HG03439 (cell line): ENCODE measurements at regions not wholly inside any gene's neighbourhood (a gene's known extent, or its start where the extent isn't known, plus 50 kb on each side); places are given as distances from the start of the nearest gene placed in this dataset.

Source experiments
- ATAC-seq: cut with Tn5 transposase; IDR thresholded peaks from one replicate; pipeline ENCODE4 v1.9.1; 2021; ENCODE audit warnings: mild to moderate bottlenecking, moderate library complexity; ENCODE audit not compliant: unreplicated experiment

- no peak for ATAC-seq
Measured at GRCh38 chr2:217290467-217290866, 430.6 kb upstream of the TNP1 start.

- ATAC-seq: no peak
Measured at GRCh38 chr2:217289907-217290280, 430.0 kb upstream of the TNP1 start.

- no peak for ATAC-seq
Measured at GRCh38 chr2:217289177-217289906, 429.5 kb upstream of the TNP1 start.

DNA sequence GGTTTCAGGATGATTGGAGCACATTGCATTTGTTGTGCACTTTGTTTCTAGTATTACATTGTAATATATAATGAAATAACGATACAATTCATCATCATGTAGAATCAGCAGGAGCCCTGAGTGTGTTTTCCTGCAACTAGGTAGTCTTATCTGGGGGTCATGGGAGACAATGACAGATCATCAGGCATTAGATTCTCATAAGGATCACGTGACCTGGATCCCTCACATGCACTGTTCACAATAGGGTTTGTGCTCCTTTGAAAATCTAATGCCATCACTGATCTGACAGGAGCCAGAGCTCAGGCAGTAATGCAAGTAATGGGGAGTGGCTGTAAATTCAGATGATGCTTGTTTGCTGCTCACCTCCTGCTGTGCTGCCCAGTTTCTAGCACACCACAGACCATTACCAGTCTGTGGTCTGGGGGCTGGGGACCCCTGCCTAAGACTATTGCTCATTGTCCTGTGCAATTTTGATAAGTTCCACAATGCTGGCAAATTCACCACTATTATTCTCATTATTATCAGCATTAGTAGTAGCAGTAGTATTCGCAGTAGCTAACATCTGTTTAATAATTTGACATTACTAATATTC lies 428.7 kb upstream of the TNP1 start:
- no peak for ATAC-seq

GRCh38 chr2:217286833-217287232 lies 427.0 kb upstream of the TNP1 start:
- no peak for ATAC-seq

DNA sequence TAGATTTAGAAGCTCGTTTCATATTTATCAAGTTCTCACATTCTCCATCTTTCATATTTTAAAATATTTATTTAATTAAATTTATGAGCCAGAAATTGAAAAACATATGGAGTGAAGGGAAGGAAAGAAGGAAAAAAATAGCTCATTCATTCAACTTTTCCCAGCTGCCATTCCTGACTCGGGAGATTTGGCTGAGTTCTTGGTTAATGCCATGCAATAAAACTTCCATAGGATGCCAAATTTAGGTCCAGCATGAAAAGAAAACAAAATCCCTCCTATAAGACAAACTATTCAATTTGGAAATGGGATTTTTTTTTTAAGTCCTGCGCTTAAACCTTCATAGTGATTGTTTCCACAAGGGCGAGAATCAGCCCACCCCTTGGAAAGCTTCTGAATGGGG lies 426.1 kb upstream of the TNP1 start:
- no peak for ATAC-seq

DNA sequence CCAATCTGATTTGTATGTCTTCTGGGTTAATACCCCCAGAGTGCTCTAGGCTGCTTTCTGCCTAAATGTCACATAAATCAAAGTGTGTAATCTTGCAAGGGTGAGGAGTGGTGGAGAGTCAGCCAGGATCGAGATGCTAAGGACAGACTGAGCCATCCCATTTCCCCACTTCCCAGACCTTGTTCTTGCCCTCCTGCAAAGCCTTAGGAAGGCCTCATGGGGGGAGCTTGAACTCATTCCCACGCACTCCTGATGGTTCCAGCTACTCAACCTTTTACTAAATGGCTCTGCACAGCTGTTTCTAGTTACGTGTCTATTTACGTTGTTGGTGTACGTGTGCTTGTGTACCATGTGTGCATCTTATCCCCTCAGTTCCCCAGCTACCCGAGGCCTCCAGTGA lies 423.6 kb upstream of the TNP1 start:
- no peak for ATAC-seq

DNA sequence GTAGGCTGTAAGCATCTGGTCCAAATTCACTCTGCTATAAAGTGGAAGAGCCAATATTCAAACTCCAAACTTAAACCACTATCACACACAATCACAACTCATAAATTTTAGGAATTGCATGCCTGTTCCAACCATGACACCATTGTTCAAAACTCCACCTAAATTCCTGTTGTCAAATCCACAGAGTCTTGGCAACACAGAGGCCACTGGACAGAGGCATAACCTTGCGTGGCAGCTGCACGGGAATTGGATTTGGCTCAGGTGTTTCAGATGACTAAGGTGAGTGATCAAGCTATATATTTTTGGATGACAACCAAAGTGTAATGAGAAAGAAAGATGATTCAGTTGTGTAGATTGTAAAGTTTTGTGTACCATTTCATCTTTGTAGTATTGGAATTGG lies 422.7 kb upstream of the TNP1 start:
- no peak for ATAC-seq

DNA sequence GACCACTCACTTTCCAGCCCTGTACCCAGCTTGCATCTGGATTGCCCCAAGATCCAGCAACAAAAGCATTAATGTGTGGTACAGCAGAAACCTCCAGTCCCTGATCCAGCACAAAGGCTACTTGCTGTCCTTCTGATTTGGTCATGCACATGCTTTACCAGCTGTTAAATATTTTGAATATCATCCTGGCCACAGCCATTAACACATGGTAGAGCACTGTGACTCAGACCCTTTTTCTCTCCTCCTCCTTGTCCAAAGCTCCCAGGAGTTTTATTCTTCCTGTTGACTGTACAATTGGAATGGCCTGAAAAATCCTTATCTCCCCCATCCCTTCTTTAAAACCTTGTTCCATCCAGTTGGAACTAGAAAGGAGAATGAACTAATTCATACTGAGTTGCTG lies 419.7 kb upstream of the TNP1 start:
- ATAC-seq: no peak

- ATAC-seq: no peak
Measured at GRCh38 chr2:217279140-217279539, 419.3 kb upstream of the TNP1 start.

DNA sequence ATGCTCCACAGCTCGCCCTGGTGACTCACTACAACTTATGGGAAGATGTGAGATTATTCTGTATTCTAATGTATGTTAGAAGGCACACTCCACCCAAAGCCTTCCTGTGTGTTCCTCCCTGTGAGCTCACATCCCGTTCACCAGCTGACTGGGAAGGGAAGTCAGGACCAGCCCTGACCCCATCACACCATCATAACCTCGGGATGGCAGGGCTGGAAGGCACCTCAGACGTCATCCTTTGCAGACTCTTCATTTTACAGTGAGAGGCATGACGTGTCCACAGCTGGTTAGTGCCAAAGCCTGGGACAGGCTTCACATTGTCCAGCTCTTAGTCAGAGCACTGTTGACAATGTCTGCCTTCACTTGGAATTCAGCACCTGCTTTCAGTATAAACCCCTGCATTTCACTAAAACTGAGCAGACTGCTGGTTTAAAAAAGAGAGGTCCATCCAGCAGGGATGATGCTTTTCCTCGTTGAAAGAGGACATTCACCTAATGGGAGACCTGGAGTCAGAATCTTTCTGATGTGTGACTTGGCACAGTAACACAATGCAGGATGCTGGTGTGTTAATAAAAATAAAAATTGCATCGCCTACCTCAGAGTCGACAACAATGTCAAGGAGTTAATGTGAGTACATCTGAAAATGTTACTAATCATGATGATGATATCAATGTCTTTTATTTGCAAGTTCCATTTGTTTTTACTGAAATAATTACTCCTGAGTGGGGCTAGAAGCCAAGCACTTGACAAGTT lies 418.0 kb upstream of the TNP1 start:
- no peak for ATAC-seq

- no peak for ATAC-seq
Measured at GRCh38 chr2:217276433-217276832, 416.6 kb upstream of the TNP1 start.

DNA sequence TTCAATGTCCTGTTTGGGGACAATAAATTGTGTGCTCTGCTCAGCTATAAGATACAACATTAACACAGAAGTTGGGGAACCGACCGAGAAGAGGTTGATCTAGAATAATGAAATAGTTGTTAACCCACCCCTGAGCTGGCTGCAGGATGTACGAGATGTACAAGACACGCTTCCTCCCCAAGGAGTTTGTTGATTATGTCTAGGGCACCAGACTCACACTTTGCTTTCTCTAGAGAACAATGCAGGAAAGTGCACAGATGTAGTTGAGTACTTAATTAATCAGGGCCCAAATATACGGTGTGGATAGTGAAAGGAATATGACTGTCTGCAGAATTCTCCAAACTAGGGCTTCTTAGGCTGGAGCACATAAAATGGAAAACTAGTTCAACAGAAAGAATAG lies 415.2 kb upstream of the TNP1 start:
- ATAC-seq: no peak

DNA sequence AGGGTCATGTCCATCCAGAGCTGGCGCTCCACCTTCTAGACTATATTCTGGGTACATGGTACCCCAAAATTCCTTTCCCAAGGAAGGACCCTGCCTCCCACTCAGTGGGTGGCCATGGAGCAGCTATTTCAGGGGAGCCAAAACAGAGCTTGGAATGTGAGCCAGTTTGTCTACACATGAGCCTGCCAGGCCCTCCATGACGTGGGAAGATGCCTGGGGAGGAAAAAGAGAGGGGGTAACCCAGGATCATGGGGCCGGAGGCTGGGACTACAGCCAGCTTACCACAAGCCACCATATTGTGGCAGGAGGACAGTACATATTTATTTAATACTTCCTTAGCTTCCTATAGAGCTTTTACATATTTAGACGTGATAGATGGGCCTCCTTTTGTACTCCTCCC lies 414.7 kb upstream of the TNP1 start:
- no peak for ATAC-seq

DNA sequence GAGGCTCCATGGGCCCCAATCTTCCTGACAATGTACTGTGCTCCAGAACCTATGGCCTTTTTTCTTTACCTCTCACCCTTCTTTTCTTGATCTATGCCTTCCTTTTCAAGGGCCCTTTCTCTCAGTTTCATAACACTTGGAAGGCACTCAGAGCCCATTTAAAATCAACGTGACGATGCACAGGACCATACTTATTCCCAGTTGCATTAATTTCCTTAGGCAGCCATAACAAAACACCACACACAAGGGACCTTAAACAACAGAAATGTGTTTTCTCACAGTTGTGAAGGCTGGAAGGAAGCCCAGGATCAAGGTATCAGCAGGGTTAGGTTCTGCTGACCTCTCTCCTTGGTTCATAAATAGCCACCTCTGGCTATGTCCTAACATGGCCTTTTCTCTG lies 414.0 kb upstream of the TNP1 start:
- ATAC-seq: no peak

DNA sequence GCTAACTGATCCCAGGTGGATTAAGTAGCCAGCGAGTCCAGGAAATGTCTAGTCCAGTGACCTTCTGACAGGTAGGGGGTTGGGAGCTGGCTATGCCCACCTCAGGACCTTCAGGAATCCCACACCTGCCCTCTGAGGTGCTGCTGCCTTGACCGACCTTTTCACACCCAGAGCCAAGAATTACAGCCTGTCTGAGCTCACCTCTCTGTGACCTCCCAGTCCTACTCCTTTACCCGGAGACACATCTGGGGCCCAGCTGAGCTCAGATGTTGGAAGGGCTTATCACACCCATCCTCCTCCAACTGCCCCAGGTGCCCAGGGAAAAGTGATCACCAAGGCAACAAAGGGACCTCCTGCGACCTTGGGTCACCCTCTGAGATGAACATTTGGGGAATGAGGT lies 413.3 kb upstream of the TNP1 start:
- ATAC-seq: no peak

GRCh38 chr2:217271813-217272212 lies 411.9 kb upstream of the TNP1 start:
- no peak for ATAC-seq

- ATAC-seq: no peak
Measured at GRCh38 chr2:217270485-217271121, 410.7 kb upstream of the TNP1 start.

DNA sequence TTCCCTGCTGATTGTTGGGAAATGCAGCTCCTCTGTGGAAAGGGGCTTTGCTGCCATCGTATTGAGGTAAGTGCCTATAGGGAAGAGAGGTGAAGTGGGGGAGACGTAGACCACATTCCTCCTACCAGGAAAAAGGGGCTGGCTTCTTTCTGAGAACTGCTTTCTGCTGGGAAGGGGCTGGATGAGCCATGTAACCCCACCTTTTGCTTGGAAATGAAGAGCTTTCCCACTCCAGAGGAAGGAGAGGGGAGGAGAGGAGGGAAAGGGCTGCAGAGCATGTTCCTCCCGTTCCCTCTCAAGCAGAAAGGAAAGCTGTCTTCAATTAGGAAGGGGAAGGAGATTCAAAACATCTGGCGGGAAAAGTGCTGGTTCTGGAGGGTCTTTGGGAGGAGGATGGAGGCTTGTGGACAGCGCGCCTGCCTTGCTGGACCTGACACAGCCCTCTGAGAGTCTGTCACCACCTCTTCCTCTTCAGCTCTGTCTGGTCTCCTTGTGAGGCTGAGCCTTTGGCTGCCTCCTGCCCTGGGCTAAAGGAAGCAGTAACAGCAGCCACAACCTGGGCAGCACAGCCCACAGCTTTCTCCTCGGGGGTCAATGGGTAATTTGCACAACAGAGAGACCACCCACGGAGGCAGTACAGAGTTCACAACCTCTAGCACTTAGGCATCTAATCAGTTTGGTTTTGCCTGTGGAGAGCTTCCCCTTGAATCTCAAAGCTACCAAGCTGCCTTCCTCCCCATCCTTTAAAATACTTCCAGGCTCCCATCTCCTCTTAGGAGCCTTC lies 410.0 kb upstream of the TNP1 start:
- ATAC-seq: no peak

DNA sequence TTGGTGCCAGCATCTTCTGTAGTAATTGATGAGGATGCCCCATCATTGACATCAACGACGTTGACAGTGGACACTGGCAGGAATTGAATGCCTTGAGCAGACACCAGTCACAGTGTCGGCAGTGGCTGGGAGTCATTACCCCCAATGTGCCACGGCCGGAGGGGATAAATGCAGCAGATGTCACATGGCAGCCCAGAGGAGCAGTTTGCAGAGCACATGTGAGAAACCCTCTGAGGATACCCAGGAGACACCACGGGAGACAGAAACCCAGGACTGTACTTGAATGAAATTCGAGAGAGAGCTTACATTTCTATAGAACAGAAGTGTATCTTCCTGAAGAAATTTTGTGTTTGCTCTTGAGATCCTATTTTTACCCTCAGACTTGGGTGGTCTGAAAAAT lies 409.1 kb upstream of the TNP1 start:
- no peak for ATAC-seq

GRCh38 chr2:217267758-217268157 lies 407.9 kb upstream of the TNP1 start:
- ATAC-seq: no peak
